Endothelial cell (in vitro differentiated cells): ENCODE measurements at regions not wholly inside any gene's neighbourhood (a gene's known extent, or its start where the extent isn't known, plus 50 kb on each side); places are given as distances from the start of the nearest gene placed in this dataset.

ENCODE experiments used
- DNase-seq: peaks from one replicate; pipeline ENCODE4 v3.0.0; 2021; ENCODE audit warnings: low spot score
- H3K27ac Mint-ChIP-seq: one replicate; pipeline ENCODE4 v1.8.0; 2021; ENCODE audit warnings: mixed read lengths, inconsistent platforms; ENCODE audit not compliant: unreplicated experiment
- H3K27me3 Mint-ChIP-seq: one replicate; pipeline ENCODE4 v1.8.0; 2021; ENCODE audit warnings: mild to moderate bottlenecking, moderate library complexity, mixed read lengths, inconsistent platforms; ENCODE audit not compliant: unreplicated experiment
- H3K36me3 Mint-ChIP-seq: one replicate; pipeline ENCODE4 v1.8.0; 2021; ENCODE audit warnings: mild to moderate bottlenecking, low read depth, mixed read lengths, inconsistent platforms; ENCODE audit not compliant: unreplicated experiment
- H3K4me1 Mint-ChIP-seq: one replicate; pipeline ENCODE4 v1.8.0; 2021; ENCODE audit warnings: mild to moderate bottlenecking, mixed read lengths, inconsistent platforms; ENCODE audit not compliant: unreplicated experiment
- H3K4me3 Mint-ChIP-seq: one replicate; pipeline ENCODE4 v1.8.0; 2021; ENCODE audit warnings: mild to moderate bottlenecking, mixed read lengths, inconsistent platforms; ENCODE audit not compliant: unreplicated experiment
- H3K9me3 Mint-ChIP-seq: one replicate; pipeline ENCODE4 v1.8.0; 2021; ENCODE audit warnings: mixed read lengths, inconsistent platforms; ENCODE audit not compliant: unreplicated experiment
- CTCF ChIP-seq: fragments of 200-600 bp; sonication (generic); IDR thresholded peaks from one replicate; pipeline ENCODE4 v1.5.0; 2021; ENCODE audit warnings: antibody characterized with exemption; ENCODE audit not compliant: unreplicated experiment

GRCh38 chr5:4255441-4255840 lies 659.8 kb downstream of the IRX1 start:
- no peak for DNase-seq
- Mint-ChIP-seq H3K9me3 (peaks cover 9% of the 10 kb centered on the region), H3K36me3 (no peaks in the 10 kb centered on the region), H3K4me3 (no peak overlapping the region), H3K4me1 (no peaks in the 10 kb centered on the region), H3K27me3 (no peaks in the 10 kb centered on the region), H3K27ac (no peak overlapping the region)
- no peak for TF ChIP-seq CTCF

- Mint-ChIP-seq H3K4me3 (no peak overlapping the region), H3K9me3 (peaks cover 9% of the 10 kb centered on the region), H3K4me1 (no peaks in the 10 kb centered on the region), H3K27ac (no peak overlapping the region), H3K27me3 (no peaks in the 10 kb centered on the region), H3K36me3 (no peaks in the 10 kb centered on the region)
- no peak for DNase-seq
- TF ChIP-seq CTCF = no peak
Observed at GRCh38 chr5:4258170-4258569, 662.5 kb downstream of the IRX1 start.

GRCh38 chr5:4271193-4271592 lies 675.6 kb downstream of the IRX1 start:
- Mint-ChIP-seq H3K27me3 (no peaks in the 10 kb centered on the region), H3K27ac (no peak overlapping the region), H3K4me3 (no peak overlapping the region), H3K4me1 (no peaks in the 10 kb centered on the region), H3K36me3 (peaks cover 3% of the 10 kb centered on the region), H3K9me3 (no peaks in the 10 kb centered on the region)
- DNase-seq = no peak
- TF ChIP-seq CTCF = no peak

GRCh38 chr5:4275232-4275631 lies 679.6 kb downstream of the IRX1 start:
- Mint-ChIP-seq H3K36me3 (no peaks in the 10 kb centered on the region), H3K4me1 (no peaks in the 10 kb centered on the region), H3K27ac (no peak overlapping the region), H3K9me3 (no peaks in the 10 kb centered on the region), H3K27me3 (no peaks in the 10 kb centered on the region), H3K4me3 (no peak overlapping the region)
- DNase-seq = no peak
- TF ChIP-seq CTCF = no peak

- no peaks in the 10 kb centered on the region for H3K27me3 Mint-ChIP-seq
- H3K36me3 Mint-ChIP-seq = no peaks in the 10 kb centered on the region
- no peak for TF ChIP-seq CTCF
- no peak overlapping the region for H3K27ac Mint-ChIP-seq
- H3K4me3 Mint-ChIP-seq = no peak overlapping the region
- peaks cover 5% of the 10 kb centered on the region for H3K9me3 Mint-ChIP-seq
- H3K4me1 Mint-ChIP-seq = no peaks in the 10 kb centered on the region
- DNase-seq = no peak
Observed at GRCh38 chr5:4294878-4295277, 699.2 kb downstream of the IRX1 start.
